GM12892 (cell line): ENCODE measurements at regions not wholly inside any gene's neighbourhood (a gene's known extent, or its start where the extent isn't known, plus 50 kb on each side); places are given as distances from the start of the nearest gene placed in this dataset.
"Not testable (repeated sequence)": the region's sequence is repeated elsewhere in the genome, so short reads cannot be mapped to it uniquely, and the experiment has no call there.

Experiments
- DNase-seq: peaks from one replicate; pipeline ENCODE4 v3.0.0; 2011; ENCODE audit not compliant: insufficient read length
- FAIRE-seq: peaks from 2 replicates; lab custom pipeline; 2011; peaks lifted over from hg19 to GRCh38; lab: Jason Lieb, UNC
- POLR2A ChIP-seq: IDR thresholded peaks from 2 replicates; pipeline ENCODE4 v1.6.1; 2011; ENCODE audit warnings: low read depth, low read length, control low read depth
- POLR2AphosphoS5 ChIP-seq: IDR thresholded peaks from 2 replicates; pipeline ENCODE4 v1.6.1; 2011; ENCODE audit warnings: low read depth, low read length, control low read depth
- TAF1 ChIP-seq: IDR thresholded peaks from 2 replicates; pipeline ENCODE4 v1.6.1; 2011; ENCODE audit warnings: low read depth, mild to moderate bottlenecking, control low read depth, low read length, borderline replicate concordance

GRCh38 chr6:137395316-137395715 is 98.9 kb downstream of the OLIG3 start:
- FAIRE-seq (no peak), DNase-seq (no peak)
- TF ChIP-seq TAF1 (no peak), POLR2AphosphoS5 (no peak), POLR2A (no peak)

- no peak for DNase-seq
- no peak for FAIRE-seq
- no peak for TF ChIP-seq TAF1
- no peak for TF ChIP-seq POLR2AphosphoS5
- TF ChIP-seq POLR2A = no peak
Measured at GRCh38 chr6:137391061-137391814, 103.0 kb downstream of the OLIG3 start.

- FAIRE-seq (no peak), DNase-seq (no peak)
- TF ChIP-seq TAF1 = no peak
- TF ChIP-seq POLR2A = no peak
- TF ChIP-seq POLR2AphosphoS5 = no peak
Measured at GRCh38 chr6:137390334-137390733, 103.9 kb downstream of the OLIG3 start.

- DNase-seq = no peak
- TF ChIP-seq POLR2A (no peak), TAF1 (no peak), POLR2AphosphoS5 (no peak)
- peak; percentile 75 for FAIRE-seq
Measured at GRCh38 chr6:137389150-137389704, 105.0 kb downstream of the OLIG3 start.

- no peak for FAIRE-seq
- DNase-seq = no peak
- TF ChIP-seq POLR2A (no peak), TAF1 (no peak), POLR2AphosphoS5 (no peak)
Measured at GRCh38 chr6:137387096-137387764, 107.0 kb downstream of the OLIG3 start.

- FAIRE-seq, DNase-seq: not testable (repeated sequence)
Measured at GRCh38 chr6:137383287-137383686, 110.9 kb downstream of the OLIG3 start.

GRCh38 chr6:137378090-137378369 is 116.2 kb downstream of the OLIG3 start:
- FAIRE-seq (no peak), DNase-seq (no peak)
- TF ChIP-seq POLR2A (no peak), TAF1 (no peak)

GRCh38 chr6:137373296-137373695 is 120.9 kb downstream of the OLIG3 start:
- no peak for DNase-seq
- TF ChIP-seq POLR2AphosphoS5 (no peak), TAF1 (no peak), POLR2A (no peak)
- no peak for FAIRE-seq

- TF ChIP-seq POLR2AphosphoS5 = no peak
- no peak for TF ChIP-seq POLR2A
- TF ChIP-seq TAF1 = no peak
- DNase-seq (no peak), FAIRE-seq (no peak)
Measured at GRCh38 chr6:137372532-137372931, 121.7 kb downstream of the OLIG3 start.

GRCh38 chr6:137371634-137372016 is 122.6 kb downstream of the OLIG3 start:
- DNase-seq = no peak
- TF ChIP-seq POLR2A (no peak), TAF1 (no peak), POLR2AphosphoS5 (no peak)
- FAIRE-seq = peak; percentile 40

GRCh38 chr6:137370871-137371633 is 123.1 kb downstream of the OLIG3 start:
- peak; percentile 27 for FAIRE-seq
- TF ChIP-seq POLR2A (no peak), POLR2AphosphoS5 (no peak), TAF1 (no peak)

GRCh38 chr6:137369136-137369535 is 125.1 kb downstream of the OLIG3 start:
- no peak for DNase-seq
- peak; percentile 62 for FAIRE-seq
- no peak for TF ChIP-seq TAF1
- TF ChIP-seq POLR2AphosphoS5 = no peak
- TF ChIP-seq POLR2A = no peak

More at GRCh38 chr6:137370871-137371633, 123.1 kb downstream of the OLIG3 start:
- DNase-seq = no peak
